OCI-LY1 (cell line): ENCODE measurements at regions not wholly inside any gene's neighbourhood (a gene's known extent, or its start where the extent isn't known, plus 50 kb on each side); places are given as distances from the start of the nearest gene placed in this dataset.

Experiments
- EZH2 ChIP-seq: fragments of 200-600 bp; sonication (generic), shearing (Covaris generic); IDR thresholded peaks from 2 replicates; pipeline ENCODE4 v1.8.0; 2017; ENCODE audit warnings: borderline replicate concordance, mixed run types, mild to moderate bottlenecking, antibody characterized with exemption, low read length, moderate library complexity, mixed read lengths
- TF ChIP-seq, protein P1 (sequence below): fragments of 200-600 bp; sonication (generic), shearing (Covaris generic); IDR thresholded peaks from 2 replicates; pipeline ENCODE4 v1.5.1; 2017; ENCODE audit warnings: mild to moderate bottlenecking, antibody characterized with exemption, low read length, moderate library complexity, mixed read lengths

DNA sequence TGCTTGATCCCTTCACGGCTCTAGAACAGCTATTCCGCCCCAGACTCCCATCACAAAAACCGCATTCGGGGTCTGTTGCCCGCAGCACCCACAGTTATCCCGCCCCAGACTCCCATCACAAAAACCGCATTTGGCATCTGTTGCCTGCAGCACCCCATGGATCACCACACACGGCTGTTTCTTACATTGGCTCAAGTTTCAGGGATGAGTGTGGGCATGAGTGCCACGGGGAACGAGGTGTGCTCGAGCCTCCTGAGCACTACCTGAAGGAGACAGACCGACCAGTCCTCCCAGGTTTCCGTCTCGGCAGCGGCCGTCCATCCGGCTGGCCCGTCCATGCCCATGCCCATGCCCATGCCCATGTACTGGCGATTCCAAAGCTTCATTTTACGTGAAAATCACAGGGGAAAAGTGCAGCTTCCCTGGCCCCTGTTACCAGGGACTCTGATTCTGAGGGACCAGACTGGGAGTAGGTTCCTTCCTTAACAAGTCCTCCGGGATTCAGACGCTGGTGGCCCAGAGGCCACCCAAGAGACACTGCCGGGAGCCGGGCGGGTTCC, 66.4 kb upstream of the INSIG1 start:
- TF ChIP-seq, protein P1, sequence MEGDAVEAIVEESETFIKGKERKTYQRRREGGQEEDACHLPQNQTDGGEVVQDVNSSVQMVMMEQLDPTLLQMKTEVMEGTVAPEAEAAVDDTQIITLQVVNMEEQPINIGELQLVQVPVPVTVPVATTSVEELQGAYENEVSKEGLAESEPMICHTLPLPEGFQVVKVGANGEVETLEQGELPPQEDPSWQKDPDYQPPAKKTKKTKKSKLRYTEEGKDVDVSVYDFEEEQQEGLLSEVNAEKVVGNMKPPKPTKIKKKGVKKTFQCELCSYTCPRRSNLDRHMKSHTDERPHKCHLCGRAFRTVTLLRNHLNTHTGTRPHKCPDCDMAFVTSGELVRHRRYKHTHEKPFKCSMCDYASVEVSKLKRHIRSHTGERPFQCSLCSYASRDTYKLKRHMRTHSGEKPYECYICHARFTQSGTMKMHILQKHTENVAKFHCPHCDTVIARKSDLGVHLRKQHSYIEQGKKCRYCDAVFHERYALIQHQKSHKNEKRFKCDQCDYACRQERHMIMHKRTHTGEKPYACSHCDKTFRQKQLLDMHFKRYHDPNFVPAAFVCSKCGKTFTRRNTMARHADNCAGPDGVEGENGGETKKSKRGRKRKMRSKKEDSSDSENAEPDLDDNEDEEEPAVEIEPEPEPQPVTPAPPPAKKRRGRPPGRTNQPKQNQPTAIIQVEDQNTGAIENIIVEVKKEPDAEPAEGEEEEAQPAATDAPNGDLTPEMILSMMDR, result no peak
- no peak for TF ChIP-seq EZH2
